LHCN-M2 (cell line): ENCODE measurements at regions not wholly inside any gene's neighbourhood (a gene's known extent, or its start where the extent isn't known, plus 50 kb on each side); places are given as distances from the start of the nearest gene placed in this dataset.
"Not testable (repeated sequence)": the region's sequence is repeated elsewhere in the genome, so short reads cannot be mapped to it uniquely, and the experiment has no call there.

Experiments used
- DNase-seq: peaks from one replicate; pipeline ENCODE4 v3.0.0-alpha.2; 2012; ENCODE audit warnings: low read depth

- no peak for DNase-seq
Observed at GRCh38 chr15:45810201-45810600, 175.4 kb downstream of the SQOR start.

DNA sequence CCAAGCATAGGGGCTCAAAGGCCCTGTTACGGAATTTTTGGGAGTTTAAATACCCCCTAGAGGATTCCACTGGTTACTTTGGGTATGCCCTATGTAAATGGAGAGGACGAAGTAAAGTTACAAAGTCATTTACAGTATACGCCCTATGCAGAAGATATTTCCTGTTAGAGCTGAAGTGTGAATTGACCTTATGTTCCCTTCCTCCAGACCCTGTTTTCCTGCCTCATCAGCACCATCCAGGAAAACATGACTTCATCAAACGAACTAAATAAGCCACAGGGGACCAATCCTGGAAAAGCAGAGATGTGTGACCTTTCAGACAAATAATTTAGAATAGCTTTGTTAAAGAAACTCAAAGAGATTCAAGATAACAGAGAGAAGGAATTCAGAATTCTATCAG lies 177.4 kb downstream of the SQOR start:
- no peak for DNase-seq

- not testable (repeated sequence) for DNase-seq
Observed at GRCh38 chr15:45817578-45817977, 182.7 kb downstream of the SQOR start.

GRCh38 chr15:45821390-45821789 lies 186.6 kb downstream of the SQOR start:
- no peak for DNase-seq

DNA sequence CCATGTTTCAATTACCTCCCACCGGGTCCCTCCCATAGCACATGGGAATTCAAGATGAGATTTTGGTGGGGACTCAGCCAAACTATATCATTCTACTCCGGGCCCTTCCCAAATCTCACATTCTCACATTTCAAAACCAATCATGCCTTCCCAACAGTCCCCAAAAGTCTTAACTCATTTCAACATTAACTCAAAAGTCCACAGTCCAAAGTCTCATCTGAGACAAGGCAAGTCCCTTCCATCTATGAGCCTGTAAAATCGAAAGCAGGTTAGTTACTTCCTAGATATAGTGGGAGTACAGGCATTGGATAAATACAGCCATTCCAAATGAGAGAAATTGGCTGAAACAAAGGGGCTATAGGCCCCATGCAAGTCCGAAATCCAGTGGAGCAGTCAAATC lies 188.1 kb downstream of the SQOR start:
- not testable (repeated sequence) for DNase-seq

GRCh38 chr15:45827275-45827674 lies 192.4 kb downstream of the SQOR start:
- no peak for DNase-seq

DNA sequence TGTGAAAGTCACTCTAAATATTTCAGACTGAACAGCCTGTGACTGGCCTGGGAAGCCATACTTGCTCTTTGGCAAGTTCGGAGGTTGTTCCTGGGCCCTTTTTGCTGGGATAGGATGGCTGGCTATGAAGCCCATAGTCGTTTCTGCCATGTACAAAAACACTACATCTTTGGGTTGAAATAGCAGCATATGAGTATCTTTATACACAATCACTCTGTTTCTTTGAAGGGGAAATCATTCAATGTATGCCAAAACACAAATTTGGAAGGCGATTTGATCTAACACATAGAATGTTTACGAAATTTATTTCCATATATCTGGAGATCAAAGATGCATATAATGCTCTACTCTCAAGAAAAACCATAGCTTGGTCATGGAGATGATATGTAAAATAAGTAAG lies 192.9 kb downstream of the SQOR start:
- DNase-seq, result no peak

DNA sequence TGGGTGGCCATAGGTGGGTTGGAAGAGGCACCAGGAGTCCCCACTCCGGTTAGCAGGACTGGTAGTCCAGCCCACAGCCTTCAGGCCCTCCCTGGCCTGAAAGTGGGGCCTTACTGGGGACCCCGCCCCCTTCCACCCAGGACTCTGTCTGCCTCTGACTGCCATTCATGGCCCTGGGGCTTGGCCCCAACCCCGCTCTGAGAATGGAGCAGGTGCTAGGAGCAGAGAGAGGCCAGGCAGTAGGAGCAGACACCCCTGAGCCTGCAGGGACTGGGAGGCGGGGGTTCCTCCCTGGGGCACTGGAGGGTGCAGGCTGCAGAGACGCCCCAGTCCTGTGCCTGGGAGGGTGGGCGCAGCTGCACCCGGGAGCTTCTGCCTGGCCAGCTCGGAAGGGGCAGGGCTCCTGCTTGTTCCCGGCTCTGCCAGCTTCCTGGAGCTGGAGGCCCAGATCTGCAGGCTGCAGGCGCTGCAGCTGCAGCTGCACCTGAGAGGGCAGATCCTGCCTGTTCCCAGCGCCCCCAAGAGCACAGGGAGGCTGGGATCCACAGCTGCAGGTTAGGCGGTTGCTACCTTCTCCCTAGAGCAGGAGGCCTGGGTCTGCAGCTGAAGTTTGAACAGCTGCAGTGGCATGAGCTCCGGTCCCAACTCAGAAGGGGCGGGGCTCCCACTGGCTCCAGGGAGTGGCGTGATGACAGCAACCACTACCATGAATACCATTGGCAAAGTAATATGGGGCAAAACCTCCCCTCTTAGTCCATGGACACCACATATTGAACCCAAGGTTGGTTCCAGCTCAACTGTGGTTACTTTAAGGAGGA lies 194.7 kb downstream of the SQOR start:
- DNase-seq, result no peak

- DNase-seq, result no peak
Observed at GRCh38 chr15:45831787-45832186, 197.0 kb downstream of the SQOR start.

DNA sequence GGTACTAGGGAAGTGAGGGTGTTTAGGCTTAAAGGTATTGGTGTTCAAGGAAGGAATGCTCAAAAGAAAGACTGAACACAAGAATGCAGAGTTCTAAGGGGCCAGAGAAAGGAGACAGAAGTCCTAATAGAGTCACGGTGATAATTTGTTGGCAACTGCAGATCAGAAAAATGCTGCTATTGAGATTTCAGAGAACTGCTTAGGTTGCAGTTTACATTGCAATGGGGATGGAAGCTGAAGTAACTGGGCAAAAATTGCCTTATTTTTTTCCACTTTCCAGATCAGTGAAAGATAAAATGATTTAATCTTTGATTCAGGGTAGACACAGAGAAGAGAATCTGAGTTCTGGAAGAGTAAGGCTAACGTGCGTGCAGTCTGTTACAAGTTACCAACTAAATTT lies 199.8 kb downstream of the SQOR start:
- no peak for DNase-seq

DNA sequence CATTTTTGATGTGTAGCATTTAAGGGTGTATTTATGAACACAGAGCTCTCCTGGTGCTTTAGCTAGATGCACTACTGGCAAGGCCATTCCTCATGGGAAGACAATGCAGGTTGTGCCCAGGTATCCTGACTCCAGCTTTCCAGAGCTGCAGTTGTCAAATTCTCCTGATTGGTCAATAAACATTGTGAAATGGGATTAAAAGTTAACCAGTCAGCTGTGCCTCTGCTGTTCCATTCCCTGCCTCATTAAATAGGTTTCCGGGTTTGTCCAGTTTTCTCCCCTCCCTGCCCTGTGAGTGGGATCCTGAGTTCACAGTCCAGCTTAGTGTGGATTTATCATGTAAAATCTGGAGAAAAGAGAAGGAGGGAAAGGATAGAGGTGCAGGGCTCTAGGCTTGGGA lies 207.3 kb downstream of the SQOR start:
- DNase-seq, result no peak

- no peak for DNase-seq
Observed at GRCh38 chr15:45847645-45848044, 212.8 kb downstream of the SQOR start.

DNA sequence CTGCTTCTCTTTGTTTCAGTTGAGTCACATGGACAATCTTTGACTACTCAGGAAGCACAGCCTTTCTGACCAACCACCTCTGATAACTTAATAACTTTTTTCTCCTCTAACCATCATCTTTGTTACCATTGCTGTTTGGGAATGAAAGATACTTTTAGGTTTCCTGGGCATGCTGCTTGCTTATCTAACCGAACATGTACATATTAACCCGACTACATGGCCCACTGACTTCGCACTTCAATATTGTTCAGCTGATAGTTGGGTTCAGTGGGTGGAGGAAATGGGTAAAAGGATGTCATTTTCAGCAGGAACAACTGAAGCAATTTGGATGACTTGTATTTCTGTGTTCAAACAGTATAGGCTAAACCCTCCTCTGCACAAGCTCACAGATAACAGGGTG lies 214.3 kb downstream of the SQOR start:
- no peak for DNase-seq

- DNase-seq, result no peak
Observed at GRCh38 chr15:45854455-45855202, 219.8 kb downstream of the SQOR start.

- no peak for DNase-seq
Observed at GRCh38 chr15:45855210-45855906, 220.5 kb downstream of the SQOR start.

DNA sequence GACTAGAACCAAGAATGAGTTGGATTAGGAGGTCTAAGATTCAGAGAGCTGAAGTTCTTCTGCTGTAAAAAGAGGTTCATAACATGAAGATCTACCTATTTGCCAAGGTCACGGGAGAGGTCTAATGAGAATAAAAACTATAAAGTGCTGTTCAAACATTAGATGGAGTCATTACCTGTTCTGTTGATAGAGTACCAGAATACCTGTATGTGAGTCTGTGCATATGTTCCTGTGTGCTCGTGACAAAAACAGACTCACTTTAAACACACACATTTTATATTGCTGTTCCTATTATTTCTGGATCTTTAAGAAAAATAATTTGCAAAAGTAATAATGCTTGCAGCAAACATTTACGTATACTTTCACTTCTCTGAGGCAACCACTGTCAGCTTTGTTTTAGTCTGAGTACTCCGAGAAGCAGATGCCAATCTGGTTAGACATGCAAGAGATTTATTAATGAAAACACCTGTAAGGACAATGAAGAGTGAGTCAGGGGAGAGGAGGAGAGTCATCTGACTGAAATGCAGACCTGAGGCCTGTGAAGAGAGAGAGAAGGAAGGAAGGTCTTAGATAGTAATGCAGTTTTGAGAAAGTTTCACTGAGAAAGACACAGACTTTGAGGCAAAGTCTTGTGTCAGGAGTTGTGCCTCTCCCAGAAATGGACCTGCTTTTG lies 221.2 kb downstream of the SQOR start:
- no peak for DNase-seq

- DNase-seq, result no peak
Observed at GRCh38 chr15:45857291-45857690, 222.5 kb downstream of the SQOR start.

DNA sequence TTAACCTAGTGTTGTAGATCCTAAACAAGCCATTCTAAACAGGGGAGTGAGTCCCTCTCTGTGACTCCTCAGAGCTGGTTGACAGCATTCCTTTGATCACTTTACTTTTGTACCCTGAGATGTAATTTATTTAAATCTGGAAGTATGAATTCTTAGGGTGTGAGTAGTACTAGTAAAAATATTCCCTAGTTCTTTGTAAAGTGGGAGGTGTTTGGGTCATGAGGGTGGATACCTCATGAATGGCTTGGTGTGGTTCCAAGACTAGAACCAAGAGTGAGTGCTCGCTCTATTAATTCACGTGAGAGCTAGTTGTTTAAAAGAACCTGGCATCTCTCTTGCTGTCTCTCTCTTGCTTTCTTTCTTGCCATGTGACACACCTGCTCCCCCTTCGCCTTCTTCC lies 223.7 kb downstream of the SQOR start:
- DNase-seq, result no peak

GRCh38 chr15:45862034-45862433 lies 227.2 kb downstream of the SQOR start:
- DNase-seq, result no peak

DNA sequence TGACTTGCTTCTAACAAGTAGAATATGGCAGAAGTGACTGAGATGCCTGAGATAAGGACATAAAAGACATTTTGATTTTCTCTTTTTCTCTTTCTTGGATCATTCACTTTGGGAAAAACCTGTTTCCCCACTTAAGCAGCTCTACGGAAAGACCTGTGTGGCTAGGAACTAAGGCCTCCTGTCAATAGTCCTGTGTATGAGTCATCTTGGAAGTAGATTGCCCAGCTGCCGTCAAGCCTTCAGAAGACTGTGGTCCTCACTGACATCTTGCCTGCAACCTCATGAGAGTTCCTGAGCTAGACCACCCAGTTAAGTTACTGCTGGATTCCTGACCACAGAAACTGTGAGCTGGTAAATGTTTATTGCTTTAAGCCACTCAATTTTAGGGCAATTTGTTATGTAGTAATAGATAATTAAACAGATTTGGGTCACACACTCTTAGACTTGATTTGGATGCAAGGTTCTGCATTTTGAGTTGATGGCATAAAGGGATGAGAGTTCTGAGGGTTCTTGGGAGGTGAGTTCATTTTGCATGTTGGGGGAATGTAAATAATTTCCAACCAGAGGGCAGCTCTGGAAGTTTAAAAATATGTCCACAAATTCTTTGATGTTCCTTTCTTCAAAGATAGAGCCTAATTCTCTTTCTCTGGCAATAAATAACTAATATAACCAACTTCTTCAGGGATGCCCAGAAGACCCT lies 229.2 kb downstream of the SQOR start:
- no peak for DNase-seq

DNA sequence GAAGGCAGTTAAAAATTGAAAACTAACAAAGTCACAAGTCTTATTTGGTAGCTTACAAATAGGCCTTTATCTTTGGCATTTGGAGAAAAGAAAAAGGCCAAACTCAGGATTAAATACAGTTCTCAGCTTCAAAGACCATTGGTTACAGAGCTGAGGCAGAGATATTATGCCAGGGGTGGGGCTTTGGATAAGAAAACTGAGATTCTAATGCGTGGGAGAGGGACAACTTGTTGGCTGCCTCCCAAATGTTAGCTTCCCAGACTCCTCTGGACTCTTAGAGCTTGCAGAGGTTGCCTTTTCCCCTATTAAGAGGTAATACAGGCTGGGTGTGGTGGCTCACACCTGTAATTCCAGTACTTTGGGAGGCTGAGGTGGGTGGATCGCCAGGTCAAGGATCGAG lies 231.8 kb downstream of the SQOR start:
- no peak for DNase-seq
